Naive B cell (primary cell): ENCODE measurements at regions not wholly inside any gene's neighbourhood (a gene's known extent, or its start where the extent isn't known, plus 50 kb on each side); places are given as distances from the start of the nearest gene placed in this dataset.
"Not testable (repeated sequence)": the region's sequence is repeated elsewhere in the genome, so short reads cannot be mapped to it uniquely, and the experiment has no call there.

Experiments used
- ATAC-seq, 2 donors: fragments of 150-1000 bp; cut with Tn5 transposase; 2 replicates each; pipeline ENCODE4 v1.10.0; 2021; ENCODE audit warnings: low read depth in 2 of 2, mild to moderate bottlenecking in 2 of 2, moderate library complexity in 2 of 2
- DNase-seq: peaks from one replicate; pipeline ENCODE4 v3.0.0; 2022
- H3K27ac Mint-ChIP-seq, 6 donors: one replicate each; pipeline ENCODE4 v1.8.0; 2020 to 2022; ENCODE audit warnings: mild to moderate bottlenecking in 6 of 6, mixed read lengths in 6 of 6, moderate library complexity in 5 of 6, inconsistent platforms in 2 of 6
- H3K27me3 Mint-ChIP-seq, 3 donors: one replicate each; pipeline ENCODE4 v1.8.0; 2021 to 2022; ENCODE audit warnings: mixed read lengths in 3 of 3, mild to moderate bottlenecking in 1 of 3
- H3K36me3 Mint-ChIP-seq, 2 donors: one replicate each; pipeline ENCODE4 v1.8.0; 2020 to 2022; ENCODE audit warnings: mixed read lengths in 2 of 2, inconsistent platforms in 1 of 2, mild to moderate bottlenecking in 1 of 2
- H3K4me1 Mint-ChIP-seq, 3 donors: one replicate each; pipeline ENCODE4 v1.8.0; 2020 to 2022; ENCODE audit warnings: mixed read lengths in 3 of 3, inconsistent platforms in 1 of 3, mild to moderate bottlenecking in 1 of 3, moderate library complexity in 1 of 3
- H3K4me3 Mint-ChIP-seq, 8 donors: one replicate each; pipeline ENCODE4 v1.8.0; 2020 to 2022; ENCODE audit warnings: mild to moderate bottlenecking in 8 of 8, mixed read lengths in 8 of 8, moderate library complexity in 8 of 8, inconsistent platforms in 2 of 8
- H3K9me3 Mint-ChIP-seq, 7 donors: one replicate each; pipeline ENCODE4 v1.8.0; 2020 to 2022; ENCODE audit warnings: mixed read lengths in 7 of 7, mild to moderate bottlenecking in 5 of 7, inconsistent platforms in 2 of 7, moderate library complexity in 1 of 7

- Mint-ChIP-seq H3K27ac (peak overlapping the region in 1 of 6 donors; percentile 2), H3K9me3 (peaks cover 4 to 18% (median 11%) of the 10 kb centered on the region in 7 donors), H3K36me3 (peaks cover 0 to 9% of the 10 kb centered on the region in 2 donors), H3K4me3 (no peak overlapping the region), H3K4me1 (peaks cover 18 to 23% (median 19%) of the 10 kb centered on the region in 3 donors), H3K27me3 (peaks cover 0 to 4% (median 0%) of the 10 kb centered on the region in 3 donors)
- ATAC-seq (no peak), DNase-seq (no peak)
Observed at GRCh38 chr5:53733853-53734252, 173.4 kb downstream of the NDUFS4 start.

- DNase-seq (no peak), ATAC-seq (no peak)
- Mint-ChIP-seq H3K36me3 (peaks cover 0 to 14% of the 10 kb centered on the region in 2 donors), H3K4me1 (peaks cover 0 to 8% (median 3%) of the 10 kb centered on the region in 3 donors), H3K27ac (no peak overlapping the region), H3K4me3 (no peak overlapping the region), H3K27me3 (peaks cover 0 to 11% (median 10%) of the 10 kb centered on the region in 3 donors), H3K9me3 (peaks cover 4 to 12% (median 9%) of the 10 kb centered on the region in 7 donors)
Observed at GRCh38 chr5:53738105-53738504, 177.7 kb downstream of the NDUFS4 start.

GRCh38 chr5:53739111-53739510, 178.7 kb downstream of the NDUFS4 start:
- Mint-ChIP-seq H3K36me3 (peaks cover 0 to 14% of the 10 kb centered on the region in 2 donors), H3K4me3 (no peak overlapping the region), H3K27me3 (peaks cover 0 to 11% (median 10%) of the 10 kb centered on the region in 3 donors), H3K9me3 (peaks cover 4 to 13% (median 10%) of the 10 kb centered on the region in 7 donors), H3K27ac (no peak overlapping the region), H3K4me1 (peaks cover 0 to 5% (median 0%) of the 10 kb centered on the region in 3 donors)
- DNase-seq (no peak), ATAC-seq (no peak)

GRCh38 chr5:53749621-53750020, 189.2 kb downstream of the NDUFS4 start:
- DNase-seq (no peak), ATAC-seq (no peak)
- H3K9me3 Mint-ChIP-seq, result peaks cover 11 to 60% (median 36%) of the 10 kb centered on the region in 7 donors
- peaks cover 13 to 18% of the 10 kb centered on the region in 2 donors for H3K36me3 Mint-ChIP-seq
- H3K4me3 Mint-ChIP-seq, result peak overlapping the region in 1 of 8 donors; percentile 2
- no peaks in the 10 kb centered on the region for H3K4me1 Mint-ChIP-seq
- H3K27ac Mint-ChIP-seq, result no peak overlapping the region
- H3K27me3 Mint-ChIP-seq, result peaks cover 0 to 15% (median 0%) of the 10 kb centered on the region in 3 donors

- not testable (repeated sequence) for H3K4me1 Mint-ChIP-seq
Observed at GRCh38 chr5:53752282-53752681, 191.8 kb downstream of the NDUFS4 start.

GRCh38 chr5:53766673-53767072, 206.2 kb downstream of the NDUFS4 start:
- Mint-ChIP-seq H3K4me1 (no peaks in the 10 kb centered on the region), H3K36me3 (no peaks in the 10 kb centered on the region), H3K9me3 (peaks cover 4 to 13% (median 7%) of the 10 kb centered on the region in 7 donors), H3K27ac (no peak overlapping the region), H3K4me3 (no peak overlapping the region), H3K27me3 (peaks cover 0 to 11% (median 0%) of the 10 kb centered on the region in 3 donors)
- DNase-seq (no peak), ATAC-seq (no peak)

More at GRCh38 chr5:53752282-53752681, 191.8 kb downstream of the NDUFS4 start:
- not testable (repeated sequence) for DNase-seq, H3K4me3 Mint-ChIP-seq, H3K27ac Mint-ChIP-seq, ATAC-seq
- peaks cover 13 to 19% of the 10 kb centered on the region in 2 donors for H3K36me3 Mint-ChIP-seq
- peaks cover 0 to 10% (median 0%) of the 10 kb centered on the region in 3 donors for H3K27me3 Mint-ChIP-seq
- H3K9me3 Mint-ChIP-seq, result peaks cover 11 to 58% (median 46%) of the 10 kb centered on the region in 7 donors

GRCh38 chr5:53777864-53778618, 217.6 kb downstream of the NDUFS4 start:
- H3K27me3 Mint-ChIP-seq, result no peaks in the 10 kb centered on the region
- ATAC-seq (no peak), DNase-seq (no peak)
- H3K4me3 Mint-ChIP-seq, result no peak overlapping the region
- H3K27ac Mint-ChIP-seq, result no peak overlapping the region
- peaks cover 0 to 4% (median 3%) of the 10 kb centered on the region in 3 donors for H3K4me1 Mint-ChIP-seq
- no peaks in the 10 kb centered on the region for H3K9me3 Mint-ChIP-seq
- no peaks in the 10 kb centered on the region for H3K36me3 Mint-ChIP-seq

GRCh38 chr5:53779541-53779981, 219.1 kb downstream of the NDUFS4 start:
- Mint-ChIP-seq H3K4me1 (peaks cover 0 to 4% (median 3%) of the 10 kb centered on the region in 3 donors), H3K4me3 (no peak overlapping the region), H3K27me3 (no peaks in the 10 kb centered on the region), H3K27ac (no peak overlapping the region), H3K9me3 (no peaks in the 10 kb centered on the region), H3K36me3 (no peaks in the 10 kb centered on the region)
- no peak for DNase-seq
- ATAC-seq, result no peak

GRCh38 chr5:53782620-53783019, 222.2 kb downstream of the NDUFS4 start:
- Mint-ChIP-seq H3K36me3 (no peaks in the 10 kb centered on the region), H3K4me1 (peaks cover 0 to 4% (median 3%) of the 10 kb centered on the region in 3 donors)
- ATAC-seq, result no peak

GRCh38 chr5:53783624-53784228, 223.3 kb downstream of the NDUFS4 start:
- Mint-ChIP-seq H3K4me1 (peaks cover 0 to 4% (median 3%) of the 10 kb centered on the region in 3 donors), H3K27ac (no peak overlapping the region), H3K27me3 (peaks cover 0 to 5% (median 0%) of the 10 kb centered on the region in 3 donors), H3K9me3 (peaks cover 3 to 9% (median 5%) of the 10 kb centered on the region in 7 donors), H3K36me3 (peaks cover 0 to 6% of the 10 kb centered on the region in 2 donors), H3K4me3 (no peak overlapping the region)
- ATAC-seq, result no peak
- DNase-seq, result no peak

More at GRCh38 chr5:53782620-53783019, 222.2 kb downstream of the NDUFS4 start:
- Mint-ChIP-seq H3K4me3 (no peak overlapping the region), H3K9me3 (no peaks in the 10 kb centered on the region), H3K27me3 (peaks cover 0 to under 1% (median 0%) of the 10 kb centered on the region in 3 donors), H3K27ac (no peak overlapping the region)
- no peak for DNase-seq

GRCh38 chr5:53784596-53784995, 224.2 kb downstream of the NDUFS4 start:
- ATAC-seq (no peak), DNase-seq (no peak)
- H3K9me3 Mint-ChIP-seq, result peaks cover 3 to 9% (median 5%) of the 10 kb centered on the region in 7 donors
- peaks cover 0 to 5% (median 0%) of the 10 kb centered on the region in 3 donors for H3K27me3 Mint-ChIP-seq
- peaks cover 0 to 1% (median under 1%) of the 10 kb centered on the region in 3 donors for H3K4me1 Mint-ChIP-seq
- H3K4me3 Mint-ChIP-seq, result no peak overlapping the region
- no peak overlapping the region for H3K27ac Mint-ChIP-seq
- peaks cover 0 to 6% of the 10 kb centered on the region in 2 donors for H3K36me3 Mint-ChIP-seq

GRCh38 chr5:53785924-53786323, 225.5 kb downstream of the NDUFS4 start:
- Mint-ChIP-seq H3K9me3 (peaks cover 3 to 9% (median 5%) of the 10 kb centered on the region in 7 donors), H3K27ac (no peak overlapping the region), H3K4me1 (no peaks in the 10 kb centered on the region), H3K36me3 (peaks cover 0 to 6% of the 10 kb centered on the region in 2 donors), H3K4me3 (no peak overlapping the region), H3K27me3 (peaks cover 0 to 5% (median 0%) of the 10 kb centered on the region in 3 donors)
- DNase-seq, result no peak
- no peak for ATAC-seq

- no peaks in the 10 kb centered on the region for H3K4me1 Mint-ChIP-seq
- H3K27me3 Mint-ChIP-seq, result peaks cover 0 to 11% (median 0%) of the 10 kb centered on the region in 3 donors
- no peak overlapping the region for H3K27ac Mint-ChIP-seq
- H3K36me3 Mint-ChIP-seq, result peaks cover 0 to 6% of the 10 kb centered on the region in 2 donors
- peaks cover 3 to 9% (median 6%) of the 10 kb centered on the region in 7 donors for H3K9me3 Mint-ChIP-seq
- DNase-seq, result no peak
- no peak for ATAC-seq
- H3K4me3 Mint-ChIP-seq, result no peak overlapping the region
Observed at GRCh38 chr5:53790026-53790425, 229.6 kb downstream of the NDUFS4 start.
